Keratinocyte (primary cell): ENCODE measurements at regions not wholly inside any gene's neighbourhood (a gene's known extent, or its start where the extent isn't known, plus 50 kb on each side); places are given as distances from the start of the nearest gene placed in this dataset.

Source experiments
- DNase-seq: peaks from one replicate; pipeline ENCODE4 v3.0.0-alpha.2; 2011; ENCODE audit warnings: low read depth, missing footprints, low spot score
- FAIRE-seq: peaks from 2 replicates; lab custom pipeline; 2011; peaks lifted over from hg19 to GRCh38; lab: Jason Lieb, UNC
- H2AFZ ChIP-seq: 2 replicates; pipeline ENCODE4 v1.6.0; 2012; ENCODE audit warnings: low read length, control low read depth, inconsistent platforms; ENCODE audit not compliant: control insufficient read depth
- H3K27ac ChIP-seq: 2 replicates; pipeline ENCODE4 v1.5.1; 2011; ENCODE audit warnings: low read length; ENCODE audit not compliant: control insufficient read depth, insufficient read depth
- H3K27me3 ChIP-seq: 3 replicates; pipeline ENCODE4 v1.6.0; 2011; ENCODE audit warnings: low read length; ENCODE audit not compliant: control insufficient read depth, insufficient read depth; ENCODE audit errors: extremely low read depth
- H3K36me3 ChIP-seq, 2 experiments: 2 replicates in 1 of 2; 3 replicates in 1 of 2; pipeline ENCODE4 v1.5.1; 2011; ENCODE audit warnings: low read length in 2 of 2, mild to moderate bottlenecking in 1 of 2; ENCODE audit not compliant: control insufficient read depth in 2 of 2, insufficient read depth in 2 of 2; ENCODE audit errors: extremely low read depth in 1 of 2
- H3K4me1 ChIP-seq: 3 replicates; pipeline ENCODE4 v1.5.1; 2011; ENCODE audit warnings: low read length; ENCODE audit not compliant: control insufficient read depth, insufficient read depth; ENCODE audit errors: extremely low read depth
- H3K4me2 ChIP-seq: 3 replicates; pipeline ENCODE4 v1.6.0; 2011; ENCODE audit warnings: low read depth, low read length; ENCODE audit not compliant: control insufficient read depth, insufficient read depth; ENCODE audit errors: extremely low read depth
- H3K4me3 ChIP-seq, 3 experiments: fragments of 200-600 bp in 1 of 3; sonication (generic) in 1 of 3; 2 replicates in 2 of 3; 3 replicates in 1 of 3; pipeline ENCODE4 v1.5.1; 2011 to 2016; ENCODE audit warnings: low read length in 3 of 3, mild to moderate bottlenecking in 3 of 3, control low read depth in 2 of 3, inconsistent platforms in 1 of 3, low read depth in 1 of 3, mixed read lengths in 1 of 3, mixed run types in 1 of 3, moderate library complexity in 1 of 3; ENCODE audit not compliant: control insufficient read depth in 2 of 3, insufficient read depth in 2 of 3; ENCODE audit errors: extremely low read depth in 1 of 3
- H3K79me2 ChIP-seq: 2 replicates; pipeline ENCODE4 v1.6.0; 2012; ENCODE audit warnings: low read length; ENCODE audit not compliant: control insufficient read depth, insufficient read depth
- H3K9ac ChIP-seq: 3 replicates; pipeline ENCODE4 v1.6.0; 2011; ENCODE audit warnings: low read length; ENCODE audit not compliant: control insufficient read depth, insufficient read depth; ENCODE audit errors: extremely low read depth
- H3K9me1 ChIP-seq: 3 replicates; pipeline ENCODE4 v1.6.0; 2011; ENCODE audit warnings: low read length; ENCODE audit not compliant: control insufficient read depth, insufficient read depth; ENCODE audit errors: extremely low read depth
- H3K9me3 ChIP-seq: 2 replicates; pipeline ENCODE4 v1.5.1; 2012; ENCODE audit warnings: low read depth, low read length; ENCODE audit not compliant: control insufficient read depth
- H4K20me1 ChIP-seq: 3 replicates; pipeline ENCODE4 v1.6.0; 2011; ENCODE audit warnings: low read length; ENCODE audit not compliant: control insufficient read depth, insufficient read depth; ENCODE audit errors: extremely low read depth
- EZH2 ChIP-seq: IDR thresholded peaks from one replicate; pipeline ENCODE4 v1.6.1; 2012; ENCODE audit warnings: inconsistent platforms, mild to moderate bottlenecking, low read length, moderate library complexity
- dilution Hi-C: fragments of 300-500 bp; cut with MboI; formaldehyde crosslinking; loops from one replicate; pipeline ENCODE4 v1.7.0; 2020; ENCODE audit warnings: low sequenced_read_pairs; ENCODE audit not compliant: extremely low pct_ligation_motif_present
- TF ChIP-seq, protein P1 (sequence below), 3 experiments: IDR thresholded peaks in 1 of 3; conservative IDR thresholded peaks in 1 of 3; optimal IDR thresholded peaks in 1 of 3; 2 replicates in 2 of 3; 3 replicates in 1 of 3; pipeline versions ENCODE3 to v1.5.1; 2011; ENCODE audit warnings: low read length in 3 of 3, mild to moderate bottlenecking in 3 of 3, moderate library complexity in 2 of 3, control low read depth in 1 of 3, inconsistent platforms in 1 of 3; ENCODE audit not compliant: insufficient read depth in 2 of 3; ENCODE audit errors: extremely low read depth in 1 of 3

DNA sequence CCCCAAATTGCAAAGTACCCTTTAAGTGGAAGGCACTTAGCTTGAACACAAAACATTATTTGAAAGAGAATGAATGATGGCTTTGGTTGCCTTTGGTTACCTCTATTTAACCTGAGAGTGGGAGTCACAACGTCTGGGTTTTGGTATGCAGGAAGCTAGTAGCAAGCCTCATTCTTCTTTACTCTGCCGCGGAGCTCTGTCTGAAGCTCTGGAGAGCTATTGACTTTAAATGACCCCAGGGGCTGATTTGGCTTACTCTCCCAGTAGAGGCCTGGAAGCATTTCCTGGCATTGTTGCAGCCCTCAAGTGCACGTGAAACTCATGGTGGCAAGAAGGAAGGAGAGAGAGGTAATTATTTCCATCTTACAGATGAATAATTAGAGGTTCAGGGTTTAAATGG lies 81.8 kb upstream of the MAGEA4 start:
- H4K20me1 ChIP-seq: no peaks in the 10 kb centered on the region
- no peak overlapping the region for H2AFZ ChIP-seq
- H3K27ac ChIP-seq: no peak overlapping the region
- no peak for FAIRE-seq
- DNase-seq: no peak
- H3K4me1 ChIP-seq: no peaks in the 10 kb centered on the region
- dilution Hi-C loops: no loop called here
- no peaks in the 10 kb centered on the region for H3K9me1 ChIP-seq
- TF ChIP-seq EZH2: no peak
- TF ChIP-seq, protein P1, sequence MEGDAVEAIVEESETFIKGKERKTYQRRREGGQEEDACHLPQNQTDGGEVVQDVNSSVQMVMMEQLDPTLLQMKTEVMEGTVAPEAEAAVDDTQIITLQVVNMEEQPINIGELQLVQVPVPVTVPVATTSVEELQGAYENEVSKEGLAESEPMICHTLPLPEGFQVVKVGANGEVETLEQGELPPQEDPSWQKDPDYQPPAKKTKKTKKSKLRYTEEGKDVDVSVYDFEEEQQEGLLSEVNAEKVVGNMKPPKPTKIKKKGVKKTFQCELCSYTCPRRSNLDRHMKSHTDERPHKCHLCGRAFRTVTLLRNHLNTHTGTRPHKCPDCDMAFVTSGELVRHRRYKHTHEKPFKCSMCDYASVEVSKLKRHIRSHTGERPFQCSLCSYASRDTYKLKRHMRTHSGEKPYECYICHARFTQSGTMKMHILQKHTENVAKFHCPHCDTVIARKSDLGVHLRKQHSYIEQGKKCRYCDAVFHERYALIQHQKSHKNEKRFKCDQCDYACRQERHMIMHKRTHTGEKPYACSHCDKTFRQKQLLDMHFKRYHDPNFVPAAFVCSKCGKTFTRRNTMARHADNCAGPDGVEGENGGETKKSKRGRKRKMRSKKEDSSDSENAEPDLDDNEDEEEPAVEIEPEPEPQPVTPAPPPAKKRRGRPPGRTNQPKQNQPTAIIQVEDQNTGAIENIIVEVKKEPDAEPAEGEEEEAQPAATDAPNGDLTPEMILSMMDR (optimal IDR thresholded peaks at IDR 0.05 in 1 of 3, IDR thresholded peaks at IDR 0.05 in 1 of 3, conservative IDR thresholded peaks at IDR 0.05 in 1 of 3; ENCODE audit: extremely low read depth in 1 of 3, insufficient read depth in 2 of 3, low read length in 3 of 3): no peak
- H3K9me3 ChIP-seq: no peaks in the 10 kb centered on the region
- no peak overlapping the region for H3K9ac ChIP-seq
- no peaks in the 10 kb centered on the region for H3K79me2 ChIP-seq
- no peak overlapping the region for H3K4me2 ChIP-seq
- no peak overlapping the region for H3K4me3 ChIP-seq
- no peaks in the 10 kb centered on the region for H3K27me3 ChIP-seq
- H3K36me3 ChIP-seq: no peaks in the 10 kb centered on the region

DNA sequence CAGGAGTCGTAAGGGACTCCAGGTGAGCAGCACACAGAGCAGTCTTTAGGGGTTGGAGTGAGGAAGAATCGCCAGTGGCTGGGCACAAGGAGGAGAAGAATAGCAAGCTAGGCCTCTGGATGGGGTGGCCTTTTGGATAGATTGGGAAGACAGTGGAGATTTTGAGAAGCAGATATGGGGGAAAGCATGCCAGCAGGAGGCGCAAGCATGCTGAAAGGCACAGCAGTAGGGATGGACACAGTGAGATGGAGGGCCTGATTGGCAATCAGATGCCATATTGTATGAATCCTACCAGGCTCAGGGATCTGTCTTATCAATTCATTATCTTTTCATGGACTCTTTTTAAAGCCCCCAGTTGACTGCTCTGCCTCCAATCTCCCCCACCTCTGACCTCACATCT lies 60.4 kb upstream of the MAGEA4 start:
- H3K27ac ChIP-seq: no peak overlapping the region
- no peaks in the 10 kb centered on the region for H3K79me2 ChIP-seq
- no peaks in the 10 kb centered on the region for H4K20me1 ChIP-seq
- H3K4me3 ChIP-seq: no peak overlapping the region
- FAIRE-seq: no peak
- dilution Hi-C loops: no loop called here
- DNase-seq: no peak
- no peaks in the 10 kb centered on the region for H3K27me3 ChIP-seq
- TF ChIP-seq, protein P1 (optimal IDR thresholded peaks at IDR 0.05 in 1 of 3, IDR thresholded peaks at IDR 0.05 in 1 of 3, conservative IDR thresholded peaks at IDR 0.05 in 1 of 3; ENCODE audit: extremely low read depth in 1 of 3, insufficient read depth in 2 of 3, low read length in 3 of 3): peak in 1 of 3 experiments; percentile 30
- no peak for TF ChIP-seq EZH2
- no peaks in the 10 kb centered on the region for H3K9me3 ChIP-seq
- H3K9ac ChIP-seq: no peak overlapping the region
- no peak overlapping the region for H3K4me2 ChIP-seq
- H3K9me1 ChIP-seq: no peaks in the 10 kb centered on the region
- H3K4me1 ChIP-seq: no peaks in the 10 kb centered on the region
- H2AFZ ChIP-seq: no peak overlapping the region
- H3K36me3 ChIP-seq: no peaks in the 10 kb centered on the region
